ENCODE measurements at regions not wholly inside any gene's neighbourhood (a gene's known extent, or its start where the extent isn't known, plus 50 kb on each side); places are given as distances from the start of the nearest gene placed in this dataset.

DNA sequence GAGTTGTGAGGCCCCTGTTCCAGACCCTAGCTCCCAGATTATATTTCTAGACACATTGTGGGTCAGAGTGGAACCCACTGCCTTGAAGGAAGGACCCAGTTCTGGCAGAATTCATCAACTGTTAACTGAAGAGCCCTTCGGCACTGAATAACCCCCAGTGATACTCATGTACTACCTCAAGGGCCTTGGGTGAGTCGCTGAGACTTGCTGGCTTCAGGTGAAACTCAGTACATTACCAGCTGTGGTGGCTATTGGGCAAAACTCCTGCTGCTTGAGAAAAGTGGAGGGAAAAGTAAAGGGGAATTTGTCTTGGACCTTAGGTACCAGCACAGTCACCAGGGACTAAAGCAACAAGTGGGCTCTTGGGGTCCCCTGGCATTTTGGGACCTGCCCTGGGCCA, 394.9 kb upstream of the EPHA3 start:
- TF ChIP-seq EZH2 (IDR thresholded peaks at IDR 0.05): no peak
- TF ChIP-seq POLR2AphosphoS5 (IDR thresholded peaks at IDR 0.05; ENCODE audit: borderline replicate concordance, low read depth, low read length): no peak
- no peak for TF ChIP-seq FOXP2 (optimal IDR thresholded peaks at IDR 0.05; ENCODE audit: control extremely low read depth, extremely low read length, insufficient read depth)

Measured in SK-N-MC (cell line).